HG02840 (cell line): ENCODE measurements at regions not wholly inside any gene's neighbourhood (a gene's known extent, or its start where the extent isn't known, plus 50 kb on each side); places are given as distances from the start of the nearest gene placed in this dataset.

Experiments
- ATAC-seq: cut with Tn5 transposase; IDR thresholded peaks from one replicate; pipeline ENCODE4 v1.9.1; 2021; ENCODE audit warnings: mild to moderate bottlenecking, moderate library complexity, moderate number of reproducible peaks; ENCODE audit not compliant: unreplicated experiment, low FRiP score

- ATAC-seq = peak; percentile 56
These were observed 106.4 kb upstream of the TAB2 start for GRCh38 chr6:149211046-149211571.

GRCh38 chr6:149212206-149212605, 105.3 kb upstream of the TAB2 start:
- no peak for ATAC-seq

GRCh38 chr6:149212892-149213801, 104.4 kb upstream of the TAB2 start:
- ATAC-seq = no peak

GRCh38 chr6:149213829-149214228, 103.7 kb upstream of the TAB2 start:
- no peak for ATAC-seq

- no peak for ATAC-seq
These were observed 101.1 kb upstream of the TAB2 start for GRCh38 chr6:149216459-149216858.

GRCh38 chr6:149217466-149217888, 100.0 kb upstream of the TAB2 start:
- ATAC-seq = peak; percentile 57

GRCh38 chr6:149218471-149218870, 99.0 kb upstream of the TAB2 start:
- ATAC-seq = no peak

- no peak for ATAC-seq
These were observed 98.6 kb upstream of the TAB2 start for GRCh38 chr6:149218915-149219314.

- no peak for ATAC-seq
These were observed 96.4 kb upstream of the TAB2 start for GRCh38 chr6:149220882-149221773.

GRCh38 chr6:149221774-149222070, 95.8 kb upstream of the TAB2 start:
- no peak for ATAC-seq

- ATAC-seq = no peak
These were observed 94.2 kb upstream of the TAB2 start for GRCh38 chr6:149223120-149223903.

- no peak for ATAC-seq
These were observed 93.6 kb upstream of the TAB2 start for GRCh38 chr6:149223904-149224351.

- no peak for ATAC-seq
These were observed 93.1 kb upstream of the TAB2 start for GRCh38 chr6:149224399-149224798.

- no peak for ATAC-seq
These were observed 92.1 kb upstream of the TAB2 start for GRCh38 chr6:149225370-149225769.

- no peak for ATAC-seq
These were observed 91.6 kb upstream of the TAB2 start for GRCh38 chr6:149225946-149226345.

GRCh38 chr6:149227796-149228195, 89.7 kb upstream of the TAB2 start:
- no peak for ATAC-seq

- no peak for ATAC-seq
These were observed 89.1 kb upstream of the TAB2 start for GRCh38 chr6:149228311-149228955.

- no peak for ATAC-seq
These were observed 88.4 kb upstream of the TAB2 start for GRCh38 chr6:149229096-149229495.

GRCh38 chr6:149230712-149231460, 86.6 kb upstream of the TAB2 start:
- no peak for ATAC-seq
